ENCODE measurements at regions not wholly inside any gene's neighbourhood (a gene's known extent, or its start where the extent isn't known, plus 50 kb on each side); places are given as distances from the start of the nearest gene placed in this dataset.

DNA sequence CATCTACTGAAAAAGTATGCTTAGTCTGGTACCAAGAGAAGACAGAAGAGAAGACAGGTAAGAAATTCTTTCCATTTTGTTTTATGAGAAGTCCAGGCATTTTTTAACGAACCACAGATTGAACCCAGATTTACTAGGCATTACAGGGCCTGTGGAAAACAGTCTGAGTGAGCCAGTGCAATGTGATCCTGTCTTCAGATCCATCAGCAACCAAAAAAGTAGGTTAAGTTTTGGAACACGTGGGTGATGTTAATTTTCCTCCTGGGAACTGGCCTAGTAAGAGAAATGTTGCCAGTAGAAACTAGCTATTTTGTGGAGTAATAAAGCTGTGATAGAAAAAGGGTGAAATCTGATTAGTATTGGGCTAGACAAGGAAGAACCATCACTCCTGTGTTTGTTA, 440.9 kb upstream of the SEL1L start:
- intact Hi-C loops (cut with DNase I), result no loop called here
- Histone ChIP-seq H3K4me1 (ENCODE audit: control insufficient read depth in 1 of 2, insufficient read depth in 2 of 2, low read length in 2 of 2) (no peaks in the 10 kb centered on the region), H3K27ac (ENCODE audit: low read depth in 1 of 2, low read length in 2 of 2) (no peak overlapping the region), H3K27me3 (ENCODE audit: control insufficient read depth in 1 of 2, insufficient read depth in 2 of 2, low read length in 1 of 2) (no peaks in the 10 kb centered on the region), H3K9me3 (ENCODE audit: control insufficient read depth, low read length) (no peaks in the 10 kb centered on the region), H3K36me3 (ENCODE audit: control insufficient read depth in 1 of 2, insufficient read depth in 2 of 2, low read length in 1 of 2) (no peaks in the 10 kb centered on the region), H3K4me3 (ENCODE audit: low read length in 2 of 2) (no peak overlapping the region)
- 5 to 17% methylated on average over 2 of the region's 2 CpGs for WGBS, 2 donors
- DNase-seq (no peak), ATAC-seq (ENCODE audit: low FRiP score) (no peak)

DNA sequence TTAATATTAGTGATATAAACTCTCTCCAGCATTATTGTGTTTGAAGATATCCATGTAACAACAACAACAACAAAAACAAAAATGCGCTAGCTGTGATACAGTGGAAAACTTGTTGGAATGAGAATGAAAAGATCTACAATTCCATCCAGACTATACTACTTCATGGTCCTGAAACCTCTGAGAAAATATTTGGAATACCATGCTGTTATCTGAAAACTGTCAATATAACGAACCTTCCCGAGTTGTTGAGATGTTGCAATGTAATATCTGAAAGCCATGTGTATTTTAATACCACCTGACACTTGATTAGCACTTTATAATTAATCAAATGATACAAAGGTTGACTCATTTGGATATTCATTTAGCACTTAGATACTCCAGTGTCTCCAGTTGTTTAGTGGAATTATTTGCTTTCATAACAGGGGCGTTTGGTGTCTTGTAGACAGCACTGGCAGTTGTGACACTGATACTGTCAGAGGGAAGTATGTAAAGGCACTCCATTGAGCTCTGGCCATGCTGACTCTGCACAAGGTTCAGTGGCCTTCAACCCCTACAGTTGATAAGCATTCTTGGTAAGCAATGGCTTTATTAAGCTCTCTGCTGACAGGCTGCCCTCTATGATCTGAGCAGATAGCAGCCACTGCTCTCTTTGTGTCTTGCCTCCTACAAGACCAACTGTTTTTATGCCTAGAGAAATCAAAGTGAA, 447.1 kb upstream of the SEL1L start:
- ATAC-seq (ENCODE audit: low FRiP score), result no peak

DNA sequence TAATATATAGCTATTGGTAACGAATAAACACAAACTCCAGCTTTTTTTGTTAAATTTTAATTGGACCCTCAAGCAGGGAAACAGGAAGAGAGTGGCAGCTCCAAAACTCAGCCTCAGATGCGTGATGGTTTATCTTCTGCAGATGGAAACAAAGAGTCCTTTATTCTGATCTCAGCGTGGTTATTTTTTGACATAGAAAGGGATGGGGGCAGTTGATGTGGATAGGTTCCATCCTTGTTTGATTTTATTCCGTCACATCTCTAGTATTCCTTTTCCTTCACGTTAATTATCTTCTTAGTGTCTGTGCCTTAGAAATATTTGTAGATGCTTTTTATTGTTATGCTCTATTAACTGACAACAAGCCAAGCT, 447.6 kb upstream of the SEL1L start:
- 88 to 93% methylated on average over 5 of the region's 5 CpGs for WGBS, 2 donors
- H3K9me3 ChIP-seq (ENCODE audit: control insufficient read depth, low read length), result no peaks in the 10 kb centered on the region

More for the DNA sequence above, 447.1 kb upstream of the SEL1L start:
- no peak for DNase-seq
- 90 to 91% methylated on average over 4 of the region's 4 CpGs for WGBS, 2 donors
- no peaks in the 10 kb centered on the region for H3K27me3 ChIP-seq (ENCODE audit: control insufficient read depth in 1 of 2, insufficient read depth in 2 of 2, low read length in 1 of 2)
- H3K9me3 ChIP-seq (ENCODE audit: control insufficient read depth, low read length), result no peaks in the 10 kb centered on the region
- H3K4me1 ChIP-seq (ENCODE audit: control insufficient read depth in 1 of 2, insufficient read depth in 2 of 2, low read length in 2 of 2), result no peaks in the 10 kb centered on the region
- H3K36me3 ChIP-seq (ENCODE audit: control insufficient read depth in 1 of 2, insufficient read depth in 2 of 2, low read length in 1 of 2), result no peaks in the 10 kb centered on the region
- intact Hi-C loops (cut with DNase I), result loop anchor here (10.0 kb wide), 1 partner anchor 266 kb away; no protein-coding TSS in a partner anchor
- H3K27ac ChIP-seq (ENCODE audit: low read depth in 1 of 2, low read length in 2 of 2), result no peak overlapping the region
- H3K4me3 ChIP-seq (ENCODE audit: low read length in 2 of 2), result no peak overlapping the region

DNA sequence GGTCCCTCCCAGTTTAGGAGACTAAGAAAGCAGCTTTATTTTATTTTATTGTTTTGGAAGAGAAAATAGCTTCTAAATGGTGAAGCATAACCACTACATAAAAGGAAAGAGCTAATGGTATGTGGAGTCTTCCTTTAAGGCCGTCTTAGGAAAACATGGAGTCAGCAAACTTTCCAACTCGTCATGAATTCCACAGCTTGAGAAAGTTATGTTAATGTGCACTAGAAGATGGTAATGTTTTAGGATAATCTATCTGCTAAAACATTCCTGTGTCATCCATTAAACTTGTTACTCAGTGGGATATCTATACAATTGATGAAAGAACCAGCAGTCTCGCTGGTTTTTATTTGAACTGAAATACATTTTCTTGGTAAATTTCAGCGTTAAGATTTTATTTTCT, 448.4 kb upstream of the SEL1L start:
- intact Hi-C loops (cut with DNase I), result loop anchor here (10.0 kb wide), 1 partner anchor 267 kb away; no protein-coding TSS in a partner anchor
- WGBS, 2 donors, result 6 to 12% methylated on average over 4 of the region's 4 CpGs
- ATAC-seq (ENCODE audit: low FRiP score) (no peak), DNase-seq (no peak)
- H3K9me3 ChIP-seq (ENCODE audit: control insufficient read depth, low read length), result no peaks in the 10 kb centered on the region
- no peak overlapping the region for H3K27ac ChIP-seq (ENCODE audit: low read depth in 1 of 2, low read length in 2 of 2)
- H3K4me1 ChIP-seq (ENCODE audit: control insufficient read depth in 1 of 2, insufficient read depth in 2 of 2, low read length in 2 of 2), result no peaks in the 10 kb centered on the region
- H3K4me3 ChIP-seq (ENCODE audit: low read length in 2 of 2), result no peak overlapping the region
- no peaks in the 10 kb centered on the region for H3K27me3 ChIP-seq (ENCODE audit: control insufficient read depth in 1 of 2, insufficient read depth in 2 of 2, low read length in 1 of 2)
- H3K36me3 ChIP-seq (ENCODE audit: control insufficient read depth in 1 of 2, insufficient read depth in 2 of 2, low read length in 1 of 2), result no peaks in the 10 kb centered on the region

More for the DNA sequence above, 447.6 kb upstream of the SEL1L start:
- H3K27ac ChIP-seq (ENCODE audit: low read depth in 1 of 2, low read length in 2 of 2), result no peak overlapping the region
- intact Hi-C loops (cut with DNase I), result loop anchor here (10.0 kb wide), 1 partner anchor 266 kb away; no protein-coding TSS in a partner anchor
- no peaks in the 10 kb centered on the region for H3K4me1 ChIP-seq (ENCODE audit: control insufficient read depth in 1 of 2, insufficient read depth in 2 of 2, low read length in 2 of 2)
- H3K4me3 ChIP-seq (ENCODE audit: low read length in 2 of 2), result no peak overlapping the region
- H3K36me3 ChIP-seq (ENCODE audit: control insufficient read depth in 1 of 2, insufficient read depth in 2 of 2, low read length in 1 of 2), result no peaks in the 10 kb centered on the region
- ATAC-seq (ENCODE audit: low FRiP score) (no peak), DNase-seq (no peak)
- H3K27me3 ChIP-seq (ENCODE audit: control insufficient read depth in 1 of 2, insufficient read depth in 2 of 2, low read length in 1 of 2), result no peaks in the 10 kb centered on the region

DNA sequence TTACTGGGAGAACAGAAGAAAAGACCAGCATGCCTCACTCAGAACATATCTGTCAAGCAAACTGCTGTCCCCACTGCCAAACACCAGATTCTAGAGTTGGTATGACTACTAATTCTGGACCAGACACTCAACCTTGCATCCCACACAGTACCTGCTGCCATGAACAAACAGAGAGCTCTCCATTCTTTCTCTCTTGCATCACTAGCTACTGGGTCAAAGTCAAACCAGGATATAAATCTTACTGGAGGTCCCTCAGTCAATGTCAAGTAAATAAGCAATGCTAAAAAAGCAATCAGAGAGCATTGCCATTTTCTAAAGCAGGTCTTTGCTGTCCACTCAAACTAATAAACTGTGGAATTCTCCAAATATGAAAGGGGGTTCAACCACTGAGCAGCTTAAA, 452.4 kb upstream of the SEL1L start:
- H3K27ac ChIP-seq (ENCODE audit: low read depth in 1 of 2, low read length in 2 of 2), result no peak overlapping the region
- intact Hi-C loops (cut with DNase I), result loop anchor here (10.0 kb wide), 1 partner anchor 271 kb away; no protein-coding TSS in a partner anchor
- DNase-seq, result no peak
- H3K27me3 ChIP-seq (ENCODE audit: control insufficient read depth in 1 of 2, insufficient read depth in 2 of 2, low read length in 1 of 2), result no peaks in the 10 kb centered on the region
- no peaks in the 10 kb centered on the region for H3K36me3 ChIP-seq (ENCODE audit: control insufficient read depth in 1 of 2, insufficient read depth in 2 of 2, low read length in 1 of 2)
- no peaks in the 10 kb centered on the region for H3K4me1 ChIP-seq (ENCODE audit: control insufficient read depth in 1 of 2, insufficient read depth in 2 of 2, low read length in 2 of 2)
- H3K9me3 ChIP-seq (ENCODE audit: control insufficient read depth, low read length), result no peaks in the 10 kb centered on the region
- no peak overlapping the region for H3K4me3 ChIP-seq (ENCODE audit: low read length in 2 of 2)
- no peak for ATAC-seq (ENCODE audit: low FRiP score)

DNA sequence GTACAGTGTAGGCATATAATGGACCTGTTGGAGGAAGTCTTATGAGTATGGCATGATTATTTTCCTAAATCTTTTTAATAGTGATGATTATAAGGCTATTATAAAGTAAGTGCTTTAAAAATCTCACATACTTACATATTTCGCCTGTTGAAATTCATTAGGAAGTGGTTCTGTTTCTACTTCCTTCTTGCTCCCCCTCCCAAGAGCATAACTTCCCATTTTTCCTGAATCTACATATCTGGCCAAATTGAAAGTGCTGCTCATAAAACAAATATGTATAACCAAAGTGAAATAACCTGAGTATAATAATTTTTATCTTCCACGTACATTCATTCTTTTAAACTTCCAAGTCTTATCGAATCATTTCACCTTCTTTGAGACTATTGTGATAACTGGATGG, 455.6 kb upstream of the SEL1L start:
- Histone ChIP-seq H3K27ac (ENCODE audit: low read depth in 1 of 2, low read length in 2 of 2) (no peak overlapping the region), H3K27me3 (ENCODE audit: control insufficient read depth in 1 of 2, insufficient read depth in 2 of 2, low read length in 1 of 2) (no peaks in the 10 kb centered on the region), H3K4me1 (ENCODE audit: control insufficient read depth in 1 of 2, insufficient read depth in 2 of 2, low read length in 2 of 2) (no peaks in the 10 kb centered on the region), H3K4me3 (ENCODE audit: low read length in 2 of 2) (no peak overlapping the region), H3K36me3 (ENCODE audit: control insufficient read depth in 1 of 2, insufficient read depth in 2 of 2, low read length in 1 of 2) (no peaks in the 10 kb centered on the region), H3K9me3 (ENCODE audit: control insufficient read depth, low read length) (no peaks in the 10 kb centered on the region)
- DNase-seq (no peak), ATAC-seq (ENCODE audit: low FRiP score) (no peak)
- intact Hi-C loops (cut with DNase I), result loop anchor here (10.0 kb wide), 1 partner anchor 274 kb away; no protein-coding TSS in a partner anchor
- WGBS, 2 donors, result 90 to 94% methylated on average over 3 of the region's 3 CpGs

DNA sequence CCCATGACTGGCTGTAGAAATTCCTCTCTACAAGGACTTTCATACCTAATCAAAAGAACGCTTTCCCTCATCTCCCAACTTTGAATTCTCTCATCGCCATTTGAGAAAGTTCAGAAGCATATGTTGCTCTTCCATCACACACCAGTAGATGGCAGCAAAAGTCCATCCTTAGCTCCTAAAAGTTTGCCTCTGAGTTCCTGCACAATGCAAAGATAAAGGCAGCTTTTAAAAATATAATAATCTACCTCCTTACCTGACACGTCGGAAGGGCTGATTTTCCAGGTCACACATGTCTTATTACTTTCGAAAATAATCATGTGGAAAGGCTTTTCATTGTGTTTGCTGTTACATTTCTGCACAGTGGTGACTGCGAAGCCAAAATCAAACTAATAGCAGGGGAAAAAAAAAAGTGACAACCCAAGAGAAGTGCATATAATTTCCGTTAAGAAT, 456.7 kb upstream of the SEL1L start:
- no peak overlapping the region for H3K4me3 ChIP-seq (ENCODE audit: low read length in 2 of 2)
- H3K27ac ChIP-seq (ENCODE audit: low read depth in 1 of 2, low read length in 2 of 2), result no peak overlapping the region
- 13 to 18% methylated on average over 7 of the region's 7 CpGs for WGBS, 2 donors
- no peaks in the 10 kb centered on the region for H3K4me1 ChIP-seq (ENCODE audit: control insufficient read depth in 1 of 2, insufficient read depth in 2 of 2, low read length in 2 of 2)
- H3K9me3 ChIP-seq (ENCODE audit: control insufficient read depth, low read length), result no peaks in the 10 kb centered on the region
- DNase-seq (no peak), ATAC-seq (ENCODE audit: low FRiP score) (peak; percentile 76)
- H3K27me3 ChIP-seq (ENCODE audit: control insufficient read depth in 1 of 2, insufficient read depth in 2 of 2, low read length in 1 of 2), result no peaks in the 10 kb centered on the region
- intact Hi-C loops (cut with DNase I), result no loop called here
- H3K36me3 ChIP-seq (ENCODE audit: control insufficient read depth in 1 of 2, insufficient read depth in 2 of 2, low read length in 1 of 2), result no peaks in the 10 kb centered on the region

DNA sequence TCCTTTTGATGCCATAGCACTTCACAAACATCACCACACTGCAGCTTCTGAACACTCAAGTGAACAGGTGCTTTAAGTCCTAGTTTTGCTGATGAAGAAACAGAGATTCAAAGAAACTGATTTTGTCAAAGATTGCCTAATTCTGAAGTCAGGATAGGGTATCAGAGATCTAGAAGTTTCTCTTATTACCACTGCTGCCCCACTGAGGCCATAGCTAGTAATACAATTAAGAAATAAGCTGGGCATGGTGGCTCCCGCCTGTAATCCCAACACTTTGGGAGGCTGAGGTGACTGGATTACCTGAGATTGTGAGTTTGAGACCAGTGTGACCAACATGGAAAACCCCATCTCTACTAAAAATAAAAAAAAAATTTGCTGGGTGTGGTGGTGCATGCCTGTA, 458.3 kb upstream of the SEL1L start:
- WGBS, 2 donors, result 90 to 91% methylated on average over 1 of the region's 1 CpG
- ATAC-seq (ENCODE audit: low FRiP score), result no peak
- intact Hi-C loops (cut with DNase I), result no loop called here
- DNase-seq, result no peak
- Histone ChIP-seq H3K27ac (ENCODE audit: low read depth in 1 of 2, low read length in 2 of 2) (no peak overlapping the region), H3K9me3 (ENCODE audit: control insufficient read depth, low read length) (no peaks in the 10 kb centered on the region), H3K27me3 (ENCODE audit: control insufficient read depth in 1 of 2, insufficient read depth in 2 of 2, low read length in 1 of 2) (no peaks in the 10 kb centered on the region), H3K36me3 (ENCODE audit: control insufficient read depth in 1 of 2, insufficient read depth in 2 of 2, low read length in 1 of 2) (no peaks in the 10 kb centered on the region), H3K4me3 (ENCODE audit: low read length in 2 of 2) (no peak overlapping the region), H3K4me1 (ENCODE audit: control insufficient read depth in 1 of 2, insufficient read depth in 2 of 2, low read length in 2 of 2) (no peaks in the 10 kb centered on the region)

DNA sequence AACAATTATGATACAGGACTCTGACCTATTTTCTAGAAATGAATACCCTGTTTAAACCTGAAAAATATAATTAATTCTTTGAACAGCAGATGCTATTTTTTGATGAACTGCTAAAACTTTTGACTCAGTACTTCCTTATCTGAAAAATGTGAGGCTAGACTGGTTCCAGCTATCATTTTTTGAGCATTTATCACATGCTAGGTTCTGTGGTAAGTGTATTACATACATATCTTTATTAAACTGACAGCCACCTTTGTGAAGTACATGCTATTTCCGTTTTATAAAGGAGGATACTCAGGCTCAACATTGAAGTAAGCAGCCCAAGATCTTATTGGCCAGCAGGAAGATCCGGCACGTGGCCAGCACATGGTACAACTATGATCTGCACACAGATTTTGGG, 459.8 kb upstream of the SEL1L start:
- WGBS, 2 donors, result 56 to 61% methylated on average over 3 of the region's 3 CpGs
- DNase-seq (no peak), ATAC-seq (ENCODE audit: low FRiP score) (no peak)
- Histone ChIP-seq H3K4me3 (ENCODE audit: low read length in 2 of 2) (no peak overlapping the region), H3K4me1 (ENCODE audit: control insufficient read depth in 1 of 2, insufficient read depth in 2 of 2, low read length in 2 of 2) (no peaks in the 10 kb centered on the region), H3K36me3 (ENCODE audit: control insufficient read depth in 1 of 2, insufficient read depth in 2 of 2, low read length in 1 of 2) (no peaks in the 10 kb centered on the region), H3K9me3 (ENCODE audit: control insufficient read depth, low read length) (no peaks in the 10 kb centered on the region), H3K27ac (ENCODE audit: low read depth in 1 of 2, low read length in 2 of 2) (no peak overlapping the region), H3K27me3 (ENCODE audit: control insufficient read depth in 1 of 2, insufficient read depth in 2 of 2, low read length in 1 of 2) (no peaks in the 10 kb centered on the region)
- intact Hi-C loops (cut with DNase I), result no loop called here

Measured in aorta (tissue), 5 donors.